Left lobe of liver (tissue), 2 donors: ENCODE measurements at regions not wholly inside any gene's neighbourhood (a gene's known extent, or its start where the extent isn't known, plus 50 kb on each side); places are given as distances from the start of the nearest gene placed in this dataset.

Experiments used
- ATAC-seq: fragments of 200-7000 bp; cut with Tn5 transposase; one replicate; pipeline ENCODE4 v1.9.1; 2020; ENCODE audit warnings: mild to moderate bottlenecking, moderate library complexity
- DNase-seq: peaks from one replicate; pipeline ENCODE4 v3.0.0-alpha.2; 2020; ENCODE audit warnings: low spot score
- donor health status: DM: no; HTN: no; CAD: no; lungs with moderate emphysema.
- donor health status: DM: no; HTN: yes; CAD: no.

- DNase-seq (no peak), ATAC-seq (no peak)
Measured at GRCh38 chr10:78291722-78292121, 258.1 kb downstream of the RPS24 start.

GRCh38 chr10:78292250-78292981, 258.8 kb downstream of the RPS24 start:
- ATAC-seq, result no peak

GRCh38 chr10:78292982-78293865, 259.6 kb downstream of the RPS24 start:
- no peak for DNase-seq
- peak; percentile 38 for ATAC-seq

More at GRCh38 chr10:78292250-78292981, 258.8 kb downstream of the RPS24 start:
- DNase-seq, result no peak

- ATAC-seq (no peak), DNase-seq (no peak)
Measured at GRCh38 chr10:78295242-78295641, 261.6 kb downstream of the RPS24 start.

GRCh38 chr10:78296785-78297184, 263.1 kb downstream of the RPS24 start:
- ATAC-seq, result no peak
- DNase-seq, result no peak

GRCh38 chr10:78297997-78298396, 264.3 kb downstream of the RPS24 start:
- DNase-seq, result no peak

GRCh38 chr10:78298835-78299234, 265.2 kb downstream of the RPS24 start:
- DNase-seq, result no peak
- ATAC-seq, result no peak

More at GRCh38 chr10:78297997-78298396, 264.3 kb downstream of the RPS24 start:
- no peak for ATAC-seq

GRCh38 chr10:78299851-78300468, 266.3 kb downstream of the RPS24 start:
- DNase-seq (no peak), ATAC-seq (no peak)

- ATAC-seq, result no peak
- DNase-seq, result peak; percentile 39
Measured at GRCh38 chr10:78300526-78300925, 266.9 kb downstream of the RPS24 start.

- DNase-seq, result peak; percentile 30
- ATAC-seq, result no peak
Measured at GRCh38 chr10:78301481-78301880, 267.8 kb downstream of the RPS24 start.

- no peak for ATAC-seq
- peak; percentile 41 for DNase-seq
Measured at GRCh38 chr10:78301891-78302738, 268.5 kb downstream of the RPS24 start.

- DNase-seq, result no peak
- ATAC-seq, result no peak
Measured at GRCh38 chr10:78302739-78302988, 269.0 kb downstream of the RPS24 start.

GRCh38 chr10:78302989-78303854, 269.6 kb downstream of the RPS24 start:
- peak; percentile 95 for ATAC-seq
- DNase-seq, result peak; percentile 98

- DNase-seq, result peak; percentile 40
- ATAC-seq, result no peak
Measured at GRCh38 chr10:78304091-78305045, 270.7 kb downstream of the RPS24 start.

- ATAC-seq (no peak), DNase-seq (peak; percentile 41)
Measured at GRCh38 chr10:78305311-78305710, 271.6 kb downstream of the RPS24 start.

GRCh38 chr10:78306358-78306757, 272.7 kb downstream of the RPS24 start:
- DNase-seq (peak; percentile 33), ATAC-seq (no peak)

GRCh38 chr10:78307576-78307975, 273.9 kb downstream of the RPS24 start:
- DNase-seq, result no peak

GRCh38 chr10:78309536-78310237, 276.0 kb downstream of the RPS24 start:
- DNase-seq (no peak), ATAC-seq (no peak)

More at GRCh38 chr10:78307576-78307975, 273.9 kb downstream of the RPS24 start:
- ATAC-seq, result no peak
